A172 (cell line): ENCODE measurements at regions not wholly inside any gene's neighbourhood (a gene's known extent, or its start where the extent isn't known, plus 50 kb on each side); places are given as distances from the start of the nearest gene placed in this dataset.
A peak's percentile ranks its signal among the peaks of the same experiment; 100 is the strongest.

Experiments
- DNase-seq: peaks from one replicate; pipeline ENCODE4 v3.0.0-alpha.2; 2015; ENCODE audit warnings: low spot score

- no peak for DNase-seq
Observed at GRCh38 chr18:30072609-30073385, 969.7 kb downstream of the DSC3 start.

GRCh38 chr18:30066288-30066687 lies 976.3 kb downstream of the DSC3 start:
- DNase-seq: no peak

- no peak for DNase-seq
Observed at GRCh38 chr18:30057398-30057797, 985.1 kb downstream of the DSC3 start.

- no peak for DNase-seq
Observed at GRCh38 chr18:30056528-30056927, 986.0 kb downstream of the DSC3 start.

- DNase-seq: no peak
Observed at GRCh38 chr18:30044496-30044895, 998.0 kb downstream of the DSC3 start.

- DNase-seq: no peak
Observed at GRCh38 chr18:30039201-30039600, 1003.3 kb downstream of the DSC3 start.

- DNase-seq: no peak
Observed at GRCh38 chr18:30034818-30035217, 1007.7 kb downstream of the DSC3 start.

GRCh38 chr18:30016179-30016578 lies 1026.4 kb downstream of the DSC3 start:
- DNase-seq: no peak

- no peak for DNase-seq
Observed at GRCh38 chr18:30004965-30005364, 1037.6 kb downstream of the DSC3 start.

GRCh38 chr18:29982218-29982617 lies 1060.3 kb downstream of the DSC3 start:
- no peak for DNase-seq

GRCh38 chr18:29979881-29980280 lies 1062.7 kb downstream of the DSC3 start:
- no peak for DNase-seq

GRCh38 chr18:29969876-29970275 lies 1072.7 kb downstream of the DSC3 start:
- DNase-seq: no peak

- DNase-seq: peak; percentile 6
Observed at GRCh38 chr18:29962579-29962978, 1080.0 kb downstream of the DSC3 start.

- DNase-seq: no peak
Observed at GRCh38 chr18:29960539-29960938, 1082.0 kb downstream of the DSC3 start.

- DNase-seq: no peak
Observed at GRCh38 chr18:29930231-29930630, 1112.3 kb downstream of the DSC3 start.

GRCh38 chr18:29928081-29928480 lies 1114.5 kb downstream of the DSC3 start:
- DNase-seq: no peak

- DNase-seq: no peak
Observed at GRCh38 chr18:29925566-29925965, 1117.0 kb downstream of the DSC3 start.

- no peak for DNase-seq
Observed at GRCh38 chr18:29912351-29912750, 1130.2 kb downstream of the DSC3 start.

- peak; percentile 6 for DNase-seq
Observed at GRCh38 chr18:29892960-29893558, 1149.5 kb downstream of the DSC3 start.

GRCh38 chr18:29883114-29883513 lies 1159.4 kb downstream of the DSC3 start:
- DNase-seq: no peak

- no peak for DNase-seq
Observed at GRCh38 chr18:29882620-29883019, 1159.9 kb downstream of the DSC3 start.

GRCh38 chr18:29879763-29880162 lies 1162.8 kb downstream of the DSC3 start:
- DNase-seq: no peak

- DNase-seq: peak; percentile 44
Observed at GRCh38 chr18:29874519-29875098, 1167.9 kb downstream of the DSC3 start.
